GM19467 (cell line): ENCODE measurements at regions not wholly inside any gene's neighbourhood (a gene's known extent, or its start where the extent isn't known, plus 50 kb on each side); places are given as distances from the start of the nearest gene placed in this dataset.

ENCODE experiments used
- ATAC-seq: cut with Tn5 transposase; IDR thresholded peaks from one replicate; pipeline ENCODE4 v1.9.1; 2021; ENCODE audit warnings: mild to moderate bottlenecking, moderate library complexity; ENCODE audit not compliant: unreplicated experiment

DNA sequence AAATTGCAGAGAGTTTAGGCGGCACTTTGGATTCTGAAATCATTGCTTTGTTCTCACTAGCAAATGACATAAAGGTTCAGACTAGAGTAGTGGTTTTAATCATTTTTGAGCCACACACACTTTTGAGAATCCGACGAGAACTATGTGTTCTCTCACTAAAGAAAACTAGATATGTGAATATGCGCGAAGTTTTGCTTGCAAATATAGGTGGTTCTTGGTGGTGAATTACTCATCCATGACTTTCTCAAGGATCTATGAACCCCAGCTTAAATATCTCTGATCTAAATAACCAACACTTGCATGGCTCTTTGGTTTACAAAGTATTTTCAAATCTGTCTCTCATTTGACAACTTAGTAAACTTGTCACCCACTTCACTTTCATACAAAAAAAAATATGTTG, 54.8 kb downstream of the NOG start:
- ATAC-seq = no peak

DNA sequence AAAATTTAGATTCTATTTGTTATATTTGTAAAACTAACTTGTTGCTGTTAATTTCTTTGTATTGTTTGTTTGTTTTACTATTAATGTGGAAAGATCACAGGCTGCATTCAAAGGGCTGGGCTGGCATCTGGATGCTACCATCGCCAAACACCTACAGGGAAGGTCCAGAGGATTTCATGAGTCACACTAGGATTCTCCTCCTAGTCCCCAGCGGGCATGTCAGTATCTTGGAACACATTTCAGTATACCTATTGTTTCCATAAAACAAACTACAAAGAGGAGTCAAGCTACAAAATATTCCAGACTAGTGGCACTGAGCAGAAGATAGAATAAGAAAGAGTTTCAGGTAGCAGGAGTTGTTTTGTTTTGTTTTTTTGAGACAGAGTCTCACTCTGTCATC, 55.3 kb downstream of the NOG start:
- ATAC-seq = no peak

DNA sequence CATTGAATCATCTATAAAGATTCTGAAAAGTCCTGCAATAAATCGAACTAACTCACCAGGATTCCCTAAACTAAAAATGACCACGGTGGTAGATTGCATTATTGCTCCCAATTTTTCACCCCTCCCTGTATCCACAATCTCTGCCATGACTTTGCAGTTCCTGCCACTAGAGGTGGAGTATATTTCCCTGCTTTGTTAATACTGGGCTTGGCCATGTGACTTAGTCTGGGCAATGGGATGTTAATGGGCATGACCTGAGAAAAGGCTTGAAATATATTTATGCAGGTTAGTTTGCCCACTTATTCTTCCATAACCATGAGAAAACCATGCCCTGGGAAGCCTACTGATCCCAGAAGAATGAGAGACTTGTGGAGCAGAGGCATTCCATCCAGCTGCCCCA, 59.1 kb downstream of the NOG start:
- ATAC-seq = no peak

DNA sequence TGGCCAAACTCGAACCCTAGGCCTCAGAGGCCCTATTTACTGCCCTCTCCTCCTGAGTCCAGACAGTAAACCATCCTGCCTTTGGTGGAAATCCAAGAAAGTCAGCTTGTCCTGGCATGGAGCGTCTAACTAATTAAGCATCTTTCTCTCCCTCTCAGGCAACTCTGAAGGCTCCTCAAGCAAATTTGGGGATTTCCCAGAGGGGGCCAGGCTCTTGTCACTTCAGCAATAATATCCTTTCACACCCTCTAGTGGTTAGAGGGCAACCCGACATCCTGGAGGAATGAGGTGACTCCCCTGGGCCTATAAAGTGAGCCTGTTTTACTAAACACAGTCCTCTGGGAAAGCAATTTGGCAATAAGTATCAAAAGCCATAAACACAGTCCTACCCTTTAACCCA, 60.4 kb downstream of the NOG start:
- ATAC-seq = peak; percentile 99

DNA sequence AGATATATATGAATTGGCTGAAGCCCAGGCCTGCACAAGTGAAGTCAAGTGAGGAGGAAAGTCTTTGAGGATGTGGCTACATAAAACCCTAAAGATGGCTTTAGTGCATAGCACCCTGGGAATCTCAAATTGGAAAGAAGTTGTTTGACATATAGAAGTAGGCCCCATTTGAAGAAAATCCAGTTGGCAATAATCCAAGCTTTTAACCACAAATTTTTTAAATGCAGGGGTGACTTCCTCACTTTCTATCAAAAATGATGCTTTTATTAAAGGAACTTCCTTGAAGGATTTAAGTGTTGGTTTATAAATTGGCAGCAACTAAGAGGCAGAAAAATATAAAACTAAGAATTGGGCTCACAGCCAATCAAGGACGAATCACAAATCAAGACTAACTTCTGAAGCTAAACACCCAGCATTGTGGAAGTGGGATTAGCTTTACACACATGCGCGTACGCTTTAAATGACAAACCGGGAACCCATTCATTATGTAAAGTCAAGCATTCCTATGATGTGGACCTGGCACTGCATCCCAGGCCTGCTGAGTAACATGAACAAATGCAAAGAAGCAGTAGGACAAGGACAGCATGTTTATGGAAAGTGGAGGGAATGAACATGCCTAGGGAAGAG, 63.3 kb downstream of the NOG start:
- ATAC-seq = no peak

DNA sequence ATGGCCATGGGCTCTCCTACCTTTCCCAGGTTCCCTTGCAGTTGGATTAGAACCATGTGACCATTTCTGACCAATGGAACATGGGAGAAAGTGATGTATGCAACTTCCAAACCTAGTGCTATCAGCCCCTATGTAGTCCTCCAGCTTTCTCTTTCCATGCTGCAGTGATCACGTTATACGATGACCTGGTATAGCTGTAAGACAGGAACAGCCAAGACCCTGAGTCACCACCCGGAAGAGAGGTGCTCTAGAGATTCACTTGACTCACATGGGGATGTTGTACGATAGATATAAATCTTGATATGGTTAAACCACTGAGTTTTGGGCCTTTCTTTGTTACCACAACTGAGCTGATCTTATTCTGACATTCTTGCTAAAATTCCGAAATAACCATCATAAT, 65.1 kb downstream of the NOG start:
- no peak for ATAC-seq

DNA sequence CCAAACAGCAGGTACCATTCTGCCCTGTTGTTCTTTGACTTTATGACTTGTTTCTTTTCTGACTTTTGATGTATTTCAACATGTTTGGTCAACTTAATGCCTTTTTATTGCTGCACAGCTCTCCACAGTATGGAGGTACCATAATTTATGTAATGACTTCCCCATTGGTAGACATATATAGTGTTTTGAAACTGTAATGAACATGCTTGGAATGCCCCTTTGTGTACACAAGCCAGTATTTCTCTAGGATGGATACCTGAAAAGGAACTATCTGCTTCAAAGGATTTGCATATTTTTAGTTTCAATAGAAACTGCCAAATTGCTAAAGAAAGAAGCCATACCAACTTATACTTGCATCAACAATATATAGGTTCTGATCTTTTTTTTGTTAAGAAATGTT, 66.1 kb downstream of the NOG start:
- ATAC-seq = no peak

DNA sequence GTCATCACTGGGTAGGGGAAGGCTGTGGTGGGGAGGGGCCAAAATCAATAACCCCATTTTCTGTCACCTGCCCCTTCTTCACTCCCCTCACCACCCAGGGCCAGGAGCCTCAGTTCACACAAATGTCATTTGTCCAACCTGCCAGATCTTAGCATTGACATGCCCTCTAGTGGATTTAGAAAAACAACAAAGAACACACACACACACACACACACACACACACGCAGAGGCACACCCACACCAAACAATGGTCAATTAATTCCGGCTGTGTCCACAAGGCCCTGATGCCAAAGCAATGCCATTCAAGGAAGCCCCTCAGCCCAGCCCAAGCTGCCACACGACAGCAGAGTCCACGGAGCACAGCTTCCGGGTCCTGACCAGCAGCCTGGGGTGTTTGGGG, 68.4 kb downstream of the NOG start:
- no peak for ATAC-seq

DNA sequence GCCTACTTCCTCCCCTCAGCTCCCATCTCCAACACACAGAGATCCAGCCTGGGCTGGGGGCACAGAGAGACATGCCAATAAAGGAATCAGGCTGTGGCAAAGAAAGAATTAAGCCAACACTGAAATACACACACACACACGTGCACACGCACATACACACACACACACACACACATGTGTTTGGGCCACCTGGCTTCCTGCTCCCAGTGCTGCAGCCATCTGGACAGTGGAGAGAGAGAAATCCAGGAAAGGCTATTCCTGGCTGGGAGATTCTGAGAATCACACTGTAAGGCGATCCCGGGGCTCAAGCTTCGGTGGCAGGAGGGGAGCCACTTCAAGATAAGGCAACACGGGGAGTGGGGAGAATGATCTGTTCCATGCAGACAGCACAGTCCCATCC, 72.4 kb downstream of the NOG start:
- ATAC-seq = no peak

DNA sequence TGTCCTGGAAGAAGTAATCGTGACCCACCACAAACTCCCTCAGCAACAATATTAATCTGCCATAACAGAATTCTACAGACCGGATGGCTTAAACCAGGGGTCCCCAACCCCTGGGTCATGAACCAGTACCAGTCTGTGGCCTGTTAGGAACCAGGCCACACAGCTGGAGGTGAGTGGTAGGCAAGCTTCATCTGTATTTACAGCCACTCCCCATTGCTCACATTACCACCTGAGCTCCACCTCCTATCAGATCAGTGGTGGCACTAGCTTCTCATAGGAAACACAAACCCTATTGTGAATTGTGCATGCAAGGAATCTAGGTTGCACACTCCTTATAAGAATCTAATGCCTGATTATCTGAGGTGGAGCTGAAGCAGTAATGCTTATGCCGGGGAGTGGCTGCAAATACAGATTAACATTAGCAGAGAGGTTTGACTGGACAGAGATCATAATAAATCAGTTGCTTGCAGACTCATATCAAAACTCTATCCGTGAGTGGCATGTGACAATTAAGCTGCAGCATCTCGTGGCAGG, 74.5 kb downstream of the NOG start:
- no peak for ATAC-seq

DNA sequence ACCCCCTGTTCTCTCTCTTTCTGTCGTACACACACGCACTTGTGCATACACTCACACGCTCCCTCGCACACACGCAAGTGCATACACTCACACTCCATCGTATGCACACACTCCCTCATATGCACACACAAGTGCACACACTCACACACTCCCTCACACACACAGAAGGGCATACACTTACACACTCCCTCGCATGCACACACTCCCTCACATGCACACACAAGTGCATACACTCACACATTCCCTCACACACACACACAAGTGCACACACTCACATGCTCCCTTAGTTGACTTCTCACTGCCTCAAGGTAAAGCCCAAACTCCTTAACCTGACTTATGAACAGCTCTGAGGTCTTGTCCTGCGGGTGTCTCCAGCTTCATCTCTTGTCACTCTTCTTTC, 78.7 kb downstream of the NOG start:
- no peak for ATAC-seq

DNA sequence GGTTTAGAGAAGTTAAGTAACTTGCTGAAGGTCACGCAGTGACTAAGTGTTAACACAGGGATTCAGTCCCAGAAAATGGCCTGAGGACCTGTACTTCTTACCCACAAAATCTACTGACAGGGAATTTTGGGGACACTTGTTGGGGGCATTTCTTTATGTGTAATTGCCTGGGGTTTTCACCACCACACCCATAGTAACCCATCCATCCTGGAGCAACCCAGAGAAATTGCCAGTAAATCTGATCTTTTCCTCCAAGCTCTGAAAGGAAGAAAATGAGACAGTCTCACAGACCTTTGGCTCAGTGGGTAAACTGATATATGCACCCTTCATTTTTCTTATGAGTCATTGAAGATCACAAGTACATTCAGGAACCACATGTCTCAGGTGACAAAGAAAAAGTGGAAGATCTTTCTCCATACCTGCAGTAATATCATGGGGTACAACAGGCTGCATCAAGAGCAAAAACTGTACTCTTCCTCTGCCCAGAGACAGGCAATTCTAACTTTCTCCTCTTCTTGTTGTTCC, 81.0 kb downstream of the NOG start:
- no peak for ATAC-seq

DNA sequence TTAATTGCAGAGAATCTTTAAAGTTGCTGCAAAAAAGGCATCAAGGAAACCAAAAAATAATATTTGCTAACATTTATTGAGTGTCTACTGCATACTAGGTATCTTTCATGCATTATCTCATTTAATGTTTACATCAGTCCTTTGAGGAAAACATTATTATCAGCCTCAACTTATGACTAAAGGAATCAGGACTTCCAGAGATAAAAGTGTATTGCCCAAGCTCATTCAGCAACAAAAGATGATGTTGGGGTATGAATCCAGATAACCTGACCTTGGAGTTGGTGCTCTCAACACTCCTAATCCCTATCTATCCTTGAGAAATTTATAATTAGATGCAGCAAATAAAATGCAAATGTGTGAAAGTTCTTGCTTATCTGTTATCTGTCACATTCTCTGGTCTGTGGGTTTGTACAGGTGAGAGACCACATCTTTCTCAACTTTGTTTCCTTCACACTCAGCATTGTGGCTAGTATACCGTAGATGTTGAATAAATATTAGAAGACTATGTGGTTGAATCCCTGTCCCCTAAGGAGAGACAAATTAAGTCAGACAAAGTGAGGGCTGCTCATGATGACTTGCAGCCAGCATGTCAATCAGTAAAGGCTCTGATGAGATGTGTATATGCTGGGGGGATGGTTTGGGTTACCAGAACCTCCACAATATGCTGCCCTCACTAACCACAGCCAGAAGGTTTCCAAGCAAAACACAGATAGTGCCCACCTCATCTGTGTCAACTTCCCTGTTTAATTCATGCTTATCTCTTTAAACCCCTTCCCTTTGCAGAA, 82.6 kb downstream of the NOG start:
- no peak for ATAC-seq

DNA sequence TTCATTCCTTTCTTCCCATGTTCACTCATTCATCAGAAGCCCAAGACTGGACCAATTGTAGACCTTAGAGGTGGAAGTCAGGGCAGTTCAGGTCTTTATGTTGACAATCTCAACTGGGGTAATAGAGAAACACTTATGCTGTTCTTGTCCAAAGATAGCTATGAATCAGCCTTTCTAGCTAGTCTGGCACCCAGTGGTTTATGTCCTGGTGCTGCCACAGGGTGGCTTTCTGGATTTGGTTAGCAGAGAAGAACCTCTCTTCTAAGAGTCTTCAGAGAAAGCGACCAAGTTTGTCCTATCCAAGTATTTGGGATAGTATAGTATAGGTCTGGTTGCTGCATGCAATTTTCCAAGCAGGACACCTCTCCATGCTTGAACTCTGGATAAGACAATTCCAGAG, 83.3 kb downstream of the NOG start:
- ATAC-seq = no peak

DNA sequence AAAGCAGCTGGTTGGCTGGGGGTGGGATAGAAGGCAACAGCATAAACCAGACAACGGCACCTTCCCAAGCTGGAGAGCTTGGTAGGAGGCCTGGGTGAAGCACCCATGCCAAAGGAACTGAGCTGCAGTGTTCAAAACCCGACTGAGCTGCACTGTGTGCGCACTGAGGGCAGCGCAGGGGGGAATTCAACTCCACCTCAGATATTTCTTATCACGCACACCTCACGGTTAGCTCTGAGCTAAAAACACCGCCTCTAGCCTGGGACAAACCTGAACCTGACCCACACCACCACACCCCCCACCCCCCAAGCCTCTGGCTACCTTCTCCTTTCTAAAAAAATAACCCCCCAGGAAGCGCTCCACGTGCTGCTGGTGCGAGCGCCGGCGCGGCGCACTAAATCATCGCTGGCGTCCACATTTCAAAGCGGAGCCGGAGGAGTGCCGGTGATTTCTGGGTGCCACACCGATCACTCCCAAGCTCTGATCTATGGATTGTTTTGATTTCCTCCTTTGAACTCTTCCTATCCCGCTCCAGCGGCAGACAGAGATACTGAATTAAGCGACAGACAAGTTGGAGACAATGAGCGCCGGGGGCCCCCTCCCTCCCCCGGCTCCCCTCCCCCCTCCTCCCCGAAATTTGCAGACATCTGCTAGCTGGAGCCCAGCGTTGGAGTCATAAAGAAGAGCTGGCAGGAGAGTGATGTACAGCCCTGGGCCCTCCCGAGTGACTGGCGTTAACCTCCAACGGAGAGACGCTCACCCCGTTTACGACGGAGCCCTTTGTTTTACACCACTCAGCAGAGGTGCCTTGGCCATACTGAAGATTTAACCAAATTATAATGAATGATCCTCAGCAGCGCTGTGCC, 85.0 kb downstream of the NOG start:
- ATAC-seq = no peak

DNA sequence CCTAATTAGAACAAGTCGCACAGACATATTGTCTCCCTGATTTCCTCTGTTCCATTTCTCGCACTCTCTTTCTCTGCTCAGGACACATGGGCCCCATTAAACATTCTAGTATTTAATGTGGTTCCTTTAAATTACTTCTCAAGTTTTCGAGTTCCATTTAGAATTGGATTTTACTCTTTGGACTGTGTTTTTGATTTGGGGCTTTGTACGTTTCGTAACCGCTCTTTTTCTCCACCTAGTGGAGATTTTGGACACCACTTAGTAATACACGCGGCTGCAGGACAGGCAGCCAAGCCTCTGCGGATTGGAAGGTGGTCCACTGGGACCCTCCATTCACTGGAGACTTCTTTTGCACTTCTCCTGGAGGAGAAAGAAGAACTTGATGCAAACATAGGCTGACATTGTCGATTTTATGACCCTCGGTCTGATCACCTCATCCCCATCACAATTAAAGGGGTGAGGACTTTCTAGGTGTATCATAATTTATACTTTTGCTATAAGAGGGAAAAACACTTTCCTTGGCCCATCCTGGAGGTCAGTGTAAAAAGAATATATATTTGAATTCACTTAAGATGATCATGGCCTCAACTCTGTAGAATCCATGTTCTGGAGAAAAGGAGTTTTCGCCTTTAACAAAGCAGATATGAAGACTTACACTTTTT, 85.7 kb downstream of the NOG start:
- ATAC-seq = no peak

DNA sequence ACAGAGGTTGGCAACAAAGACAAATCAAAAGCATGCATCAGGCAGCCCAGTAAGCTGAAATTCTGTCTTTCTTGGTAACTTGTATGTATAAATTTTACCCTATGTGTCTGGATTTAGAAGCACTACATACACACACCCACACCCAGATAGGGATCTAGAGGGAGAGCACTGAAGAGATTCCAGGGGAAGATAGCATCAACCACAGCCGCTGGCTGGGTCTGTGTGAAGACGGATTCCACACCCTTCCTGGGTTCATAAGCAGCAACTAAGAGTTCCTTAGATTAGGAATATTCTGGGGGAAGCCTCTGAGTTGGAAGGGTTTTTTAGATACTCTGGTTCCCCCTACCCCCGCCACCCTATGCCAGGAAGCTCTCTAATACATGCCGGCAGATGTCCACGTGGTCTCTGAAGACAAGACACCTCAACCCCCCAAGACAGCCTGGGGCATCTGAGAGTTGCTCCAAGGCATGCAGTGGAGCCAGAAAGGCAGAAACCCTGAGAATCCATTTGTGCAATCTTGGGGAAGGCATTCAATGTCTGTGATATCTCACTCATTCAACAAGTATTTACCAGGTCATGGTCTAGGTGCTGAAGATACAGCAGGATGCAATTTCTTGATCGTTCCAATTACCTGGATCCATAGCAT, 86.4 kb downstream of the NOG start:
- no peak for ATAC-seq

DNA sequence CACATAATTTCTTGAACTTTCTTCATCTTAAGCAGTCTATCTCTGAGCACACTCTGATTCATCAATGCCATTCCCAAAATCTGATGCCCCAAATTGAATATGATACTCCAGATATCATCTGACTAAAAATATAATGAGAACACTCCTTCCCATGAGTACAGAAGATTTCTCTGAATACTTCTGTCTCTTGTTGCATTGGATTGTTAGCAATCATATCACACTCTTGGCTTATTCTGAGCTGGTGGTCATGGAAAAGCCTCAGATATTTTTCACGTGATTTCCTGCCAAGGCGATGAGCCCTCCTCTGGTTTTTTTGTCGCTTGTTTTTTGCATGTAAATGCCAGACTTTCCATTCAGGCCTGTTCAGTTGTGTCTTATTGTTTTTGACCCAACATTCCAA, 87.2 kb downstream of the NOG start:
- ATAC-seq = no peak

DNA sequence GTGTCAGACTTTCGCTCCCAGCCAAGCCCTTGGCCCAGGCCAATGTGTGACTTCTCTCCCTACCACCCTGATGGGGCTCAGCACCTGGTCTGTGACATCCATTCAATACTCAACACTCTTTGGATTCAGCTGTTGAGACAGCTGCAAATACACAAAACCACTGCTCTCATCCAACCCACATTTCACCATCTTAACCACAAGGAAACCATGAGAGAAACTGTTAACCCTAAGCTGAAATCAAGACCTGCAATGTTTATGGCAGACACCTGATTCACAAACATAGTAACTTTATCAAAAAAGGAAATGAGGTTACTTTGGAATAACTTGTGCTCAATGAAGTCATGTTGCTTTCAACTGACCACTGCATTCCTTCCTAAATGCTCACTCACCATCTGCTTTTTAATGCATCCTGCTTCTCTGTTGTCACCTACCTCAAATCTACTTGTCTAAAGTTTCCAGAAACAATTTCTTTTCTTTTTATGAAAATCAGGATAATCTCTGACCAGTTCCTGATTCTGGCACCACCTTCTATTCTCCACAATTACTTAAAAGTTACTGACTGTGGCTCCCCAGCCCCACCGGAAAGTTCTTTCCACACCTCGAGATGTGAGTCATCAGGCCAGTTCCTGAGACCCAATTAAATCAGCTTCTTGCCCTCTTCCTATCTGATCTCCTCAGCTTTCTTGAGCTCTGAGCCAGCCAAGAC, 88.2 kb downstream of the NOG start:
- no peak for ATAC-seq

DNA sequence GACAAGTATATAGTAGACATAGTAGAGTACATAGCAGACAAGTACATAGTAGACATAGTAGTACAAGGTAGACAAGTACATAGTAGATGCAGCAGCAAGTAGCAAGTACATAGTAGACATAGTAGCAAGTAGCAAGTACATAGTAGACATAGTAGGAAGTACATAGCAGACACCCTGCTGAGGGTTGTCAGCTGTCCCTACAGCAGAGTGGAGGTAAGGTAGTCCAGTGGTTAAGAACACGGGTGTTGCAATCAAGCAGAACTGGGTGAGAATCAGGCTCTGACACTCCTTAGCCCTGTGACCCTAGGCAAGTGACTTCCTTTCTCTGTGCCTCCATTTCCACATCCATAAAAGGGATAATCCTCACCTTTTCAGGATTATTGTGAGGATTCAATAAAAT, 94.7 kb downstream of the NOG start:
- no peak for ATAC-seq
